ENCODE measurements at regions not wholly inside any gene's neighbourhood (a gene's known extent, or its start where the extent isn't known, plus 50 kb on each side); places are given as distances from the start of the nearest gene placed in this dataset.

- H3F3A ChIP-seq (ENCODE audit: low read length, unreplicated experiment): no peaks in the 10 kb centered on the region
- no peaks in the 10 kb centered on the region for H3K9me2 ChIP-seq (replicated peaks; ENCODE audit: low read length)
- no peaks in the 10 kb centered on the region for H4K20me1 ChIP-seq (ENCODE audit: low read length)
- H3K36me3 ChIP-seq (ENCODE audit: low read depth, low read length): no peaks in the 10 kb centered on the region
- H3K4me2 ChIP-seq (ENCODE audit: low read length): no peak overlapping the region
- H3K4me3 ChIP-seq (ENCODE audit: low read length): no peak overlapping the region
- no TSS peak for BruUV-seq (replicated peaks)
- no peaks in the 10 kb centered on the region for H3K27me3 ChIP-seq (ENCODE audit: low read length)
- no peak overlapping the region for H3K9ac ChIP-seq (ENCODE audit: low read length)
- DNase-seq: no peak
- H3K27ac ChIP-seq (ENCODE audit: low read length): no peak overlapping the region
- no peaks in the 10 kb centered on the region for H3K9me3 ChIP-seq (ENCODE audit: low read length)
- intact Hi-C loops (cut with micrococcal nuclease): no loop called here
- no peak overlapping the region for H2AFZ ChIP-seq (ENCODE audit: low read length)
- H3K4me1 ChIP-seq (ENCODE audit: insufficient read depth, low read length): no peaks in the 10 kb centered on the region
- CTCF ChIA-PET: no interaction called here
- POLR2A ChIA-PET (ENCODE audit: unreplicated experiment): no interaction called here
- no peak for ATAC-seq
- H3K79me2 ChIP-seq (ENCODE audit: low read length): no peaks in the 10 kb centered on the region
- TF ChIP-seq EZH2 (IDR thresholded peaks at IDR 0.05; ENCODE audit: low read length, unreplicated experiment) (no peak), EZH2phosphoT487 (IDR thresholded peaks at IDR 0.05; ENCODE audit: borderline replicate concordance, low read length) (no peak)
- TF ChIP-seq, protein P1, sequence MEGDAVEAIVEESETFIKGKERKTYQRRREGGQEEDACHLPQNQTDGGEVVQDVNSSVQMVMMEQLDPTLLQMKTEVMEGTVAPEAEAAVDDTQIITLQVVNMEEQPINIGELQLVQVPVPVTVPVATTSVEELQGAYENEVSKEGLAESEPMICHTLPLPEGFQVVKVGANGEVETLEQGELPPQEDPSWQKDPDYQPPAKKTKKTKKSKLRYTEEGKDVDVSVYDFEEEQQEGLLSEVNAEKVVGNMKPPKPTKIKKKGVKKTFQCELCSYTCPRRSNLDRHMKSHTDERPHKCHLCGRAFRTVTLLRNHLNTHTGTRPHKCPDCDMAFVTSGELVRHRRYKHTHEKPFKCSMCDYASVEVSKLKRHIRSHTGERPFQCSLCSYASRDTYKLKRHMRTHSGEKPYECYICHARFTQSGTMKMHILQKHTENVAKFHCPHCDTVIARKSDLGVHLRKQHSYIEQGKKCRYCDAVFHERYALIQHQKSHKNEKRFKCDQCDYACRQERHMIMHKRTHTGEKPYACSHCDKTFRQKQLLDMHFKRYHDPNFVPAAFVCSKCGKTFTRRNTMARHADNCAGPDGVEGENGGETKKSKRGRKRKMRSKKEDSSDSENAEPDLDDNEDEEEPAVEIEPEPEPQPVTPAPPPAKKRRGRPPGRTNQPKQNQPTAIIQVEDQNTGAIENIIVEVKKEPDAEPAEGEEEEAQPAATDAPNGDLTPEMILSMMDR (conservative IDR thresholded peaks at IDR 0.05; ENCODE audit: low read depth, low read length): no peak
Observed at GRCh38 chr2:184270660-184271059, 327.7 kb upstream of the ZNF804A start.

- Histone ChIP-seq H4K20me1 (ENCODE audit: low read length) (no peaks in the 10 kb centered on the region), H3K4me3 (ENCODE audit: low read length) (no peak overlapping the region), H3K79me2 (ENCODE audit: low read length) (no peaks in the 10 kb centered on the region), H3K9ac (ENCODE audit: low read length) (no peak overlapping the region), H3K36me3 (ENCODE audit: low read depth, low read length) (no peaks in the 10 kb centered on the region), H3K4me1 (ENCODE audit: insufficient read depth, low read length) (no peaks in the 10 kb centered on the region), H3K9me2 (replicated peaks; ENCODE audit: low read length) (no peaks in the 10 kb centered on the region), H2AFZ (ENCODE audit: low read length) (peak overlapping the region; percentile 52), H3K9me3 (ENCODE audit: low read length) (no peaks in the 10 kb centered on the region), H3K27ac (ENCODE audit: low read length) (no peak overlapping the region), H3K4me2 (ENCODE audit: low read length) (no peak overlapping the region), H3K27me3 (ENCODE audit: low read length) (no peaks in the 10 kb centered on the region), H3F3A (ENCODE audit: low read length, unreplicated experiment) (no peaks in the 10 kb centered on the region)
- DNase-seq: no peak
- CTCF ChIA-PET: no interaction called here
- POLR2A ChIA-PET (ENCODE audit: unreplicated experiment): no interaction called here
- BruUV-seq (replicated peaks): no TSS peak
- TF ChIP-seq, protein P1 (conservative IDR thresholded peaks at IDR 0.05; ENCODE audit: low read depth, low read length): no peak
- TF ChIP-seq EZH2phosphoT487 (IDR thresholded peaks at IDR 0.05; ENCODE audit: borderline replicate concordance, low read length) (no peak), EZH2 (IDR thresholded peaks at IDR 0.05; ENCODE audit: low read length, unreplicated experiment) (no peak)
- intact Hi-C loops (cut with micrococcal nuclease): no loop called here
- ATAC-seq: no peak
Observed at GRCh38 chr2:184272056-184272455, 326.3 kb upstream of the ZNF804A start.

DNA sequence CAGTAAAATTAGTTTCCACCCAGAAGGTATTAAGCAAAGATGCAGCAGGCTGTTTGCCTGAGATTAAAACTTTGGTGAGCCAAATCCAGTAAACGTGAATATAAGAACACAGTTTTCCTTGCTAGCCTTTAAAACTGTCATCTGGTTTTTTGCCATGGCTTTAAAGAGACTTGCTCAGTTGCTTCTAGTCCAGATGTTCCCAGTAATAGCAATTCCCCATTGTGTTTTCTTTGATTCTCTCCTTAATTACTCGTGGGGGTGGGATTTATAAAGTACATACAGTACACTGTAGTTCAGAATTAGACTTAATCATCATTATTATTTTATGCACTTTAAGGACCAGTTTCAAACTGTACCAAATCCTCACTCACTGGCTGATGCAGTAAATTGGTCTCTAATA, 303.5 kb upstream of the ZNF804A start:
- intact Hi-C loops (cut with micrococcal nuclease): no loop called here
- no peaks in the 10 kb centered on the region for H3K4me1 ChIP-seq (ENCODE audit: insufficient read depth, low read length)
- H2AFZ ChIP-seq (ENCODE audit: low read length): no peak overlapping the region
- H4K20me1 ChIP-seq (ENCODE audit: low read length): no peaks in the 10 kb centered on the region
- CTCF ChIA-PET: no interaction called here
- H3K9ac ChIP-seq (ENCODE audit: low read length): no peak overlapping the region
- no peaks in the 10 kb centered on the region for H3K36me3 ChIP-seq (ENCODE audit: low read depth, low read length)
- H3F3A ChIP-seq (ENCODE audit: low read length, unreplicated experiment): no peaks in the 10 kb centered on the region
- ATAC-seq: no peak
- no peak for DNase-seq
- H3K79me2 ChIP-seq (ENCODE audit: low read length): no peaks in the 10 kb centered on the region
- H3K9me3 ChIP-seq (ENCODE audit: low read length): no peaks in the 10 kb centered on the region
- H3K27me3 ChIP-seq (ENCODE audit: low read length): no peaks in the 10 kb centered on the region
- H3K27ac ChIP-seq (ENCODE audit: low read length): no peak overlapping the region
- H3K4me2 ChIP-seq (ENCODE audit: low read length): no peak overlapping the region
- TF ChIP-seq, protein P1 (conservative IDR thresholded peaks at IDR 0.05; ENCODE audit: low read depth, low read length): no peak
- no peak for TF ChIP-seq EZH2 (IDR thresholded peaks at IDR 0.05; ENCODE audit: low read length, unreplicated experiment)
- no peak for TF ChIP-seq EZH2phosphoT487 (IDR thresholded peaks at IDR 0.05; ENCODE audit: borderline replicate concordance, low read length)
- POLR2A ChIA-PET (ENCODE audit: unreplicated experiment): no interaction called here
- H3K4me3 ChIP-seq (ENCODE audit: low read length): no peak overlapping the region
- H3K9me2 ChIP-seq (replicated peaks; ENCODE audit: low read length): no peaks in the 10 kb centered on the region
- no TSS peak for BruUV-seq (replicated peaks)
